HepG2 (cell line): ENCODE measurements at regions not wholly inside any gene's neighbourhood (a gene's known extent, or its start where the extent isn't known, plus 50 kb on each side); places are given as distances from the start of the nearest gene placed in this dataset.

ENCODE experiments used
- ATAC-seq: fragments of 200-7000 bp; cut with Tn5 transposase; 3 replicates; pipeline ENCODE4 v1.9.1; 2020; ENCODE audit warnings: mild to moderate bottlenecking, moderate library complexity
- BruUV-seq: library from RNA; stranded (reverse); fragments of 400-500 nt; replicated peaks from 2 replicates; lab custom pipeline; 2021; lab: Mats Ljungman, UMichigan
- CTCF ChIA-PET: fragments of 300-600 bp; formaldehyde crosslinking; extraction: SDS; loops from one replicate; lab custom pipeline; 2021; ENCODE audit warnings: low total read pairs, inconsistent platforms, low intra/inter-chr PET ratio; lab: Yijun Ruan, JAX
- POLR2A ChIA-PET: fragments of 350-600 bp; sonication (Branson Sonifier 250); formaldehyde crosslinking; loops from one replicate; lab custom pipeline; 2020; ENCODE audit warnings: antibody characterized with exemption, inconsistent platforms; lab: Yijun Ruan, JAX
- DNase-seq: peaks from one replicate; pipeline ENCODE4 v3.0.0-alpha.2; 2015; ENCODE audit warnings: low spot score
- FAIRE-seq: peaks from 3 replicates; lab custom pipeline; 2011; peaks lifted over from hg19 to GRCh38; lab: Jason Lieb, UNC
- H2AFZ ChIP-seq: one replicate; pipeline ENCODE4 v1.6.1; 2011; ENCODE audit warnings: low read length, inconsistent platforms
- H3K27ac ChIP-seq: fragments of 300-600 bp; 3 replicates; pipeline ENCODE4 v1.8.0; 2011; ENCODE audit warnings: mixed run types, mild to moderate bottlenecking, mixed read lengths, low read length, inconsistent platforms; ENCODE audit not compliant: insufficient read depth; ENCODE audit errors: extremely low read length
- H3K27me3 ChIP-seq, 2 experiments: fragments of 200-600 bp in 1 of 2; 2 replicates in 1 of 2; 3 replicates in 1 of 2; pipeline versions ENCODE4 v1.6.0 to v1.8.0; 2011; ENCODE audit warnings: low read length in 2 of 2, mild to moderate bottlenecking in 2 of 2, moderate library complexity in 2 of 2, inconsistent platforms in 1 of 2; ENCODE audit not compliant: insufficient read depth in 2 of 2, control insufficient read depth in 1 of 2
- H3K36me3 ChIP-seq, 2 experiments: fragments of 200-600 bp in 1 of 2; replicated peaks in 1 of 2; 2 replicates in 1 of 2; 3 replicates in 1 of 2; pipeline versions ENCODE4 v1.5.1 to v1.8.0; 2011; ENCODE audit warnings: low read length in 2 of 2, inconsistent platforms in 1 of 2; ENCODE audit not compliant: insufficient read depth in 2 of 2, control insufficient read depth in 1 of 2
- H3K4me1 ChIP-seq: 2 replicates; pipeline ENCODE4 v1.5.1; 2012; ENCODE audit warnings: low read length, inconsistent platforms; ENCODE audit not compliant: insufficient read depth
- H3K4me2 ChIP-seq: 2 replicates; pipeline ENCODE4 v1.6.0; 2011; ENCODE audit warnings: low read depth, low read length, inconsistent platforms
- H3K4me3 ChIP-seq, 3 experiments: fragments of 200-600 bp in 1 of 3; sonication (generic), shearing (Covaris generic) in 1 of 3; replicated peaks in 1 of 3; 2 replicates each; pipeline ENCODE4 v1.5.1; 2011 to 2016; ENCODE audit warnings: low read length in 3 of 3, inconsistent platforms in 2 of 3, low read depth in 2 of 3, mild to moderate bottlenecking in 2 of 3, control low read depth in 1 of 3, mixed read lengths in 1 of 3; ENCODE audit not compliant: insufficient read depth in 1 of 3
- H3K79me2 ChIP-seq: one replicate; pipeline ENCODE4 v1.6.1; 2011; ENCODE audit warnings: low read length, inconsistent platforms; ENCODE audit not compliant: insufficient read depth
- H3K9ac ChIP-seq: 2 replicates; pipeline ENCODE4 v1.6.0; 2011; ENCODE audit warnings: mild to moderate bottlenecking, low read depth, low read length, inconsistent platforms; ENCODE audit not compliant: insufficient read depth
- H3K9me3 ChIP-seq: 2 replicates; pipeline ENCODE4 v1.5.1; 2012; ENCODE audit warnings: mild to moderate bottlenecking, low read length
- H4K20me1 ChIP-seq: 2 replicates; pipeline ENCODE4 v1.6.0; 2011; ENCODE audit warnings: inconsistent platforms, mild to moderate bottlenecking, low read length, moderate library complexity; ENCODE audit not compliant: insufficient read depth
- BRD4 ChIP-seq: sonication (generic); formaldehyde crosslinking; IDR thresholded peaks from 2 replicates; pipeline ENCODE4 v1.4.0; 2020; ENCODE audit warnings: missing genetic modification reagents
- FOXA3 ChIP-seq: IDR thresholded peaks from 2 replicates; pipeline ENCODE4 v1.6.1; 2016; ENCODE audit warnings: missing genetic modification reagents, missing compliant biosample characterization
- JARID2 ChIP-seq: sonication (generic); formaldehyde crosslinking; IDR thresholded peaks from 2 replicates; pipeline ENCODE4 v1.8.1; 2023; ENCODE audit warnings: missing genetic modification reagents, inconsistent platforms; ENCODE audit not compliant: insufficient replicate concordance
- ONECUT2 ChIP-seq: sonication (generic); formaldehyde crosslinking; IDR thresholded peaks from 2 replicates; pipeline ENCODE4 v1.4.0; 2020; ENCODE audit warnings: missing genetic modification reagents
- SIN3B ChIP-seq: fragments of 150-350 bp; IDR thresholded peaks from 2 replicates; pipeline ENCODE4 v1.6.1; 2014; ENCODE audit warnings: low read length
- TFAP4 ChIP-seq: sonication (generic); IDR thresholded peaks from 2 replicates; pipeline ENCODE4 v1.6.1; 2016; ENCODE audit warnings: low read depth, borderline replicate concordance
- ZBTB39 ChIP-seq: sonication (generic); formaldehyde crosslinking; IDR thresholded peaks from 2 replicates; pipeline ENCODE4 v1.5.0; 2020; ENCODE audit warnings: missing genetic modification reagents
- ZBTB49 ChIP-seq: sonication (generic); formaldehyde crosslinking; IDR thresholded peaks from 2 replicates; pipeline ENCODE4 v1.4.0; 2020; ENCODE audit warnings: missing genetic modification reagents, borderline replicate concordance
- ZBTB8A ChIP-seq: sonication (generic); formaldehyde crosslinking; IDR thresholded peaks from 2 replicates; pipeline ENCODE4 v1.4.0; 2020; ENCODE audit warnings: mild to moderate bottlenecking, low read depth, missing genetic modification reagents, borderline replicate concordance
- ZMAT3 ChIP-seq: sonication (generic); formaldehyde crosslinking; conservative IDR thresholded peaks from 2 replicates; pipeline ENCODE4 v1.7.0; 2021; ENCODE audit warnings: missing genetic modification reagents
- ZNF136 ChIP-seq: sonication (generic); formaldehyde crosslinking; IDR thresholded peaks from 2 replicates; pipeline ENCODE4 v1.8.1; 2022; ENCODE audit warnings: low read depth, mild to moderate bottlenecking, moderate library complexity, missing genetic modification reagents
- ZNF639 ChIP-seq: conservative IDR thresholded peaks from 2 replicates; pipeline ENCODE4 v1.6.1; 2018; ENCODE audit warnings: missing genetic modification reagents
- ZNF678 ChIP-seq: sonication (generic); formaldehyde crosslinking; IDR thresholded peaks from 2 replicates; pipeline ENCODE4 v1.4.0; 2020; ENCODE audit warnings: mild to moderate bottlenecking, missing genetic modification reagents
- ZNF761 ChIP-seq: sonication (generic); formaldehyde crosslinking; conservative IDR thresholded peaks from 2 replicates; pipeline ENCODE4 v1.4.0; 2020; ENCODE audit warnings: mild to moderate bottlenecking, missing genetic modification reagents
- ZNF770 ChIP-seq: sonication (generic); formaldehyde crosslinking; IDR thresholded peaks from 2 replicates; pipeline ENCODE4 v1.5.0; 2020; ENCODE audit warnings: mild to moderate bottlenecking, missing genetic modification reagents
- WGBS: methylation state at CpG from one replicate; pipeline ENCODE4 v1.1.6; 2017; ENCODE audit warnings: low lambda C conversion rate; 5-methylcytosine and 5-hydroxymethylcytosine counted together
- in situ Hi-C: cut with HindIII; loops from 2 replicates; pipeline ENCODE4 v1.10.0; 2017; ENCODE audit warnings: low pct_unique_long_range_greater_than_20kb; ENCODE audit not compliant: extremely low pct_ligation_motif_present
- intact Hi-C: fragments of 100-400 bp; cut with micrococcal nuclease; formaldehyde crosslinking; loops from one replicate; pipeline ENCODE4 v1.10.0; 2022; ENCODE audit not compliant: unreplicated experiment

- TF ChIP-seq ZNF761 (CRISPR knock-in tag) (no peak), TFAP4 (no peak), ZMAT3 (CRISPR knock-in tag) (no peak), ZNF136 (CRISPR knock-in tag) (no peak)
These were observed 87.4 kb downstream of the CBLL2 start (continued) for GRCh38 chrX:22360129-22360528.

- no peak for DNase-seq
These were observed 92.7 kb downstream of the CBLL2 start for GRCh38 chrX:22365460-22365859.

More at GRCh38 chrX:22365460-22365859, 92.7 kb downstream of the CBLL2 start:
- CTCF ChIA-PET: no interaction called here
- intact Hi-C loops: no loop called here
- Histone ChIP-seq H3K4me2 (no peak overlapping the region), H3K36me3 (no peaks in the 10 kb centered on the region), H3K9me3 (no peaks in the 10 kb centered on the region), H3K4me3 (no peak overlapping the region), H2AFZ (no peak overlapping the region), H4K20me1 (no peaks in the 10 kb centered on the region), H3K4me1 (no peaks in the 10 kb centered on the region), H3K79me2 (no peaks in the 10 kb centered on the region), H3K27ac (no peak overlapping the region), H3K27me3 (no peaks in the 10 kb centered on the region), H3K9ac (no peak overlapping the region)
- POLR2A ChIA-PET: no interaction called here
- in situ Hi-C loops: no loop called here
- TF ChIP-seq SIN3B: no peak
- TF ChIP-seq ZNF770: no peak
- TF ChIP-seq ONECUT2: no peak
- no peak for TF ChIP-seq ZBTB8A
- TF ChIP-seq JARID2 (CRISPR knock-in tag): no peak
- TF ChIP-seq ZNF639 (CRISPR knock-in tag): no peak
- TF ChIP-seq ZBTB49 (CRISPR knock-in tag): no peak
- no peak for TF ChIP-seq ZNF678 (CRISPR knock-in tag)
- no peak for TF ChIP-seq BRD4 (CRISPR knock-in tag)
- TF ChIP-seq ZBTB39 (CRISPR knock-in tag): no peak
- TF ChIP-seq FOXA3: no peak
- FAIRE-seq: no peak
- no TSS peak for BruUV-seq
- no peak for ATAC-seq
- 27% methylated on average over 3 of the region's 3 CpGs for WGBS
